SIG-M5 treated with dmso at 0.1 percent for 504 hours (cell line): ENCODE measurements at regions not wholly inside any gene's neighbourhood (a gene's known extent, or its start where the extent isn't known, plus 50 kb on each side); places are given as distances from the start of the nearest gene placed in this dataset.

ENCODE experiments used
- DNase-seq: peaks from one replicate; lab custom pipeline; 2025; ENCODE audit not compliant: unreplicated experiment; lab: John Stamatoyannopoulos, UW

DNA sequence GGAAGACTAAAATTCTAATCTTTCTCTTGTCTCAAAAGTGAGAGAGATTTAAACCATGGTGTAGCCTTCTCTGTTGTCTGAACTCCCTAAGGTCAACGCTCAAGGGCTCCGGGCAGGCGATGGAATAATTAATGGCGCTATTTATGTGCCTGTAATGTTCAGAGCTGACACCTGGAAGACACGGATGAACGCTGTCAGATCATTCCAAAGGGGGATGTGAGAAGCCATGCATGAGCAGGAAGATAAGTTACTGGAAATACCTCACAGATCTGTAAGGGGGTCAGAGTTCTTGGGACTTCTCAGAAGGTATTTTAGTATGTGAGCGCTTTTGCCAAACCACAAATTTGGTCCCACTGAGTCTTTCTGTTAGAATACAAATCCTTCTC, 73.3 kb upstream of the MTPN start:
- no peak for DNase-seq

GRCh38 chr7:136049818-136050461, 72.8 kb upstream of the MTPN start:
- DNase-seq = no peak

DNA sequence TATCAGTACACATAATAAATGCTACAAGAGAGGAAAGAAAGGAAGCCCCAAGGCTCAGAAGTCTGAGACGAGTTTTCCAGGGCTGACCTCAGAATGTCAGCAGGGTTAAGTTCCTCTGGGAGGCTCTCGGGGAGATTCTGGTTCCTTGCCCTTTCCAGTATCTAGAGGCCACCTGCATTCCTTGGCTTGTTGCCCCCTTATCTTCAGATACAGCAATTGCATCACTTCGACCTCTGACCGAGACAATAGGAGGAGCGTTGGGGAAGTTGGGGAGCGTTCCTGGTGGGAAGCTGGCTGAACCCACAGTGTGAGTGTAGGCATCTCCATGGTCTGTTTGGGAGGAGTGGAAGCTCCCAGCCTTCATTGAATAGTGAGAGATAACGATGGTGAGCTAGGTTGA, 72.0 kb upstream of the MTPN start:
- no peak for DNase-seq

DNA sequence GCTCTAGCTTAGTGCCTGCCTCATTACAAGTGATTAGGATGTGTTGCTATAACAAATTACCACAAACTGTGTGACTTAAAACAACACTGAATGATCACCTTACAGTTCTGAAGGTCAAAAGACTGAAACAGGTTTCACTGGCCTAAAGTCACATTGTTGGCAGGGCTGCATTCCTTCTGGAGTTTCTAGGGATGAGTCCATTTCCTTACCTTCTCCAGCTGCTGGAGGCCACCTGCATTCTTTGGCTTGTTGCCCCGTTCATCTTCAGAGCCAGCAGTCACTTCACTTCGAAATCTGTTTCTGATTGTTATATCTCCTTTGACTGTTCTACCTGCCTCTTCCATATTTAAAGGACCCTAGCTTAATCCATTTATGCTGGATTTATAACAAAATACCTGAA, 69.4 kb upstream of the MTPN start:
- no peak for DNase-seq

GRCh38 chr7:136045992-136046391, 68.8 kb upstream of the MTPN start:
- no peak for DNase-seq

- no peak for DNase-seq
Observed at GRCh38 chr7:136045181-136045580, 68.0 kb upstream of the MTPN start.

GRCh38 chr7:136039577-136040345, 62.6 kb upstream of the MTPN start:
- DNase-seq = no peak

DNA sequence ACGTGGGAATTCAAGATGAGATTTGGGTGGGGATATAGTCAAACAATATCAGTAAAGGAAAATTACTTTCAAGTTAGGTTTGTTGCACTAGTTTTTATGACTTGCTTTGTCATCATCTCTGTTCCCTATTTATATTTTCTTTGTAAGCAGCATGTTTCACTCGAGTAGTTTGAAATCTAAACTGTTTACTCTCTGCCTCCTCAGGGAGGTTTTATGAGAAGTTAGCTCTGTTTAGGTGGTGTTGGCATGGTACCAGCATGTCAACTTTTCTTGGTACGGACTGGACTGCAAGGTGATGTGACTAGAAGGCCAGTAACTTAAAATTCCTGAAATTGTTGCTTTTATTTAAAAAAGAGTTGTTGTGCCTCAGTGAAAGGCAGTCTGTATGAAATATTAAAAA, 59.2 kb upstream of the MTPN start:
- no peak for DNase-seq

DNA sequence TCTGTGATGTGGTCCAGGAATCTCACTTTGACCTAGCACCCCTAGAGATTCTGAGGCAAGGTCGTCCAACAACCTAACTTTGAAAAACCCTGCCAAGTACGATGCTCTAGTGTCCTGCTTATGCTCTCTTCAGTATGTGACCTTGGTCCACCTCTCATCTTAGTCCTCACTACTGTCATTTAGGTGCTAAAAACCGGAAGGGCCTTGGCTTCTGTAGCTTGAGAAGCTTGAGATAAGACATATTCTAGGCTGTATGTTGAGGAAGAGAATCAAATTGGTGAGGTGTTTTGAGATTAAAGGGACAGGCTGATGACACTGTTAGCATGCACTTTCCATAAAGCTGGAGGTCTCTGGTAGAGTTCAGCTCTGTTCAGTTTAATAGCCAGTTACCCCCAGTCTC, 57.0 kb upstream of the MTPN start:
- no peak for DNase-seq

DNA sequence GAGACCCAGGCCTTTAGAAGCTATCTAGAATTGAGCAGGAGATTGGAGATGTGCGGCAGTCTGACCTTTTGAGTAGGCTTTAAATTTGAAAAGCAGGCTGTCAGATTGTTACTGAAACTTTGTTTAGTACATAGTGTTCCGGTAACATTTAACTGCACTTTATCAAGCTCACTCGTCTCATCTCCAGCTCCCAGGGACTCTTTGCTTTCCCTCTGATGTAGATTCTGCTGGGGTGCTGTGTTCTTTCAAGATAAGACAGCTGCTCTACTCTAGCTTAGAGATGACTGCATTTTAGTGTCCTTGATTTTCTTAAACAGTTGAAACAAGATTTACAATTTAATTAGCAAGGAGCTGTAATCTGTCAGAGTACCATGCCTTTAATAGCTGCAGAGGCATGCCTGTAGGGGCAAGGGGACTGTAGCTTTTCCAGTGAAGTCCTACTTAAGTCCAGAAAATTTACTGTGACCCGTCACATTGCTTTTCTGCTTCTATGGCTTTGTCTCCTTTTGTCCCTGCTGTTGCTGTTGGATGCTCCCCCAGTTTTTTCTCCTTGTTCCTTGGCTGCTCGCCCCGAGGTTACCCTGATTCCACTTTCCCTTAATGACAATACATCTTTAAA, 56.4 kb upstream of the MTPN start:
- DNase-seq = no peak

GRCh38 chr7:136030867-136031318, 53.7 kb upstream of the MTPN start:
- DNase-seq = no peak

DNA sequence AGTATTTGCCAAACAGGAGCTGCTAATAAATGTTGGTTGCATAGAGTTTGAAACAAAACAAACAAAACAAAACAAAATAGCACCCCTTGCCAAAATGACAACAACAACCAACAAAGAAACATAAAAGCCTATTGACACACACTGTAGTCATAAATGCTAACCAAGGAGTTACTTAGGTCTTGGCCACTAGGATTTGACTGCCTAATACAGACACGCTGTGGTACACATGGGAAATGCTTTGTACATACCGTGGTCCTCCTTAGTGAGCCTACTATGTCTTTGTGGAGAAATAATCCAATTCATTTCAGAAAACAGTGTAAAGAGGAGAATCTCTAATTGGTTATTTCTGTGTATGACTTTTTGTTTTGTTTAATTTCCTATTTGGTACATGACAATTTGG, 53.2 kb upstream of the MTPN start:
- DNase-seq = no peak

DNA sequence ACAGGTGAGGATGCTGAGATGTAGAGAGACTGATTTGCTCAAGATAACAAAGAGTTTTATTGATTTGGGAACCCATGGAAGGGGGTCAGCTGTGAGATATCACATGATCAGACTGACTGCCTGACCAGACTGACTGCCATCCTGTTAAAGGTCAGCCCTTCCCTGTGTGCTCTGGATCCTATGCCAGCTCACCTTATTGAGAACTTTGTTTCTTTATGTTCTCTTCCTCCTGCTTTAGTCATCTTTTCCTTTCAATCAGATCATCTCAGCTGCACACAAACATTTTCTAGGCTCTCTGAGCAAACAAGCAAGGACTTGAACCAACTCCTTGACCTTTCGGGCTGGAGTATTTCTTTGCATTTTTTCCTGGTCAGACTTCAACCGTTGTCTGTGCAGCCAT, 50.0 kb upstream of the MTPN start:
- no peak for DNase-seq
